ENCODE measurements at regions not wholly inside any gene's neighbourhood (a gene's known extent, or its start where the extent isn't known, plus 50 kb on each side); places are given as distances from the start of the nearest gene placed in this dataset.
"Not testable (repeated sequence)": the region's sequence is repeated elsewhere in the genome, so short reads cannot be mapped to it uniquely, and the experiment has no call there.

DNA sequence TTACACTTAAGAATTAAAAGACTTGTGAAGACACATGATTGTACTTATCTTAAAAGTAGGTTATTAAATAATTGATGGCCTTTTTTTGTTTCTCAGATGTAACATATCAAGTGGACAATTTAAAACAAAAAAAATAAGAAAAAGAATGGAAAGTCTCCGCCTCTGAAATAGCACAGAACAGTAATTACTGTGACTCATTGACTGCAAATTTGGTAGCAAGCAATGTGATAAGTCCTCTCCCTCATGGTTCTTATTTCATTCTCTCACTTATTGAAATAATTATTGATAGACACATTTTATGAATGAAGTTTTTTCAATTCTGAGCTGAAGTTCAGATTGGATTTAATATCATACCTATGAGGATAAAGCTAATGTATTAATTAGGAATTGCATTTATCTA lies 717.9 kb upstream of the LUZP2 start:
- no peaks in the 10 kb centered on the region for H3K36me3 ChIP-seq (ENCODE audit: control insufficient read depth, insufficient read depth, low read length)
- no peak for TF ChIP-seq CTCF (IDR thresholded peaks at IDR 0.05; ENCODE audit: insufficient read depth, low read length, poor library complexity, severe bottlenecking)
- H3K4me3 ChIP-seq (replicated peaks; ENCODE audit: low read depth, low read length): no peak overlapping the region
- DNase-seq (ENCODE audit: extremely low read depth, insufficient read length): no peak
- H3K27me3 ChIP-seq (replicated peaks; ENCODE audit: control insufficient read depth, insufficient read depth, low read length): no peaks in the 10 kb centered on the region

GRCh38 chr11:23780231-23780630 lies 716.6 kb upstream of the LUZP2 start:
- Histone ChIP-seq H3K36me3 (ENCODE audit: control insufficient read depth, insufficient read depth, low read length) (no peaks in the 10 kb centered on the region), H3K27me3 (replicated peaks; ENCODE audit: control insufficient read depth, insufficient read depth, low read length) (no peaks in the 10 kb centered on the region), H3K4me3 (replicated peaks; ENCODE audit: low read depth, low read length) (no peak overlapping the region)
- no peak for DNase-seq (ENCODE audit: extremely low read depth, insufficient read length)
- TF ChIP-seq CTCF (IDR thresholded peaks at IDR 0.05; ENCODE audit: insufficient read depth, low read length, poor library complexity, severe bottlenecking): no peak

- no peaks in the 10 kb centered on the region for H3K27me3 ChIP-seq (replicated peaks; ENCODE audit: control insufficient read depth, insufficient read depth, low read length)
- TF ChIP-seq CTCF (IDR thresholded peaks at IDR 0.05; ENCODE audit: insufficient read depth, low read length, poor library complexity, severe bottlenecking): no peak
- no peaks in the 10 kb centered on the region for H3K36me3 ChIP-seq (ENCODE audit: control insufficient read depth, insufficient read depth, low read length)
- no peak for DNase-seq (ENCODE audit: extremely low read depth, insufficient read length)
- H3K4me3 ChIP-seq (replicated peaks; ENCODE audit: low read depth, low read length): no peak overlapping the region
Observed at GRCh38 chr11:23781803-23782560, 714.9 kb upstream of the LUZP2 start.

- not testable (repeated sequence) for H3K36me3 ChIP-seq (ENCODE audit: control insufficient read depth, insufficient read depth, low read length); H3K4me3 ChIP-seq (replicated peaks; ENCODE audit: low read depth, low read length); H3K27me3 ChIP-seq (replicated peaks; ENCODE audit: control insufficient read depth, insufficient read depth, low read length); DNase-seq (ENCODE audit: extremely low read depth, insufficient read length)
Observed at GRCh38 chr11:23786974-23787373, 709.9 kb upstream of the LUZP2 start.

- Histone ChIP-seq H3K27me3 (replicated peaks; ENCODE audit: control insufficient read depth, insufficient read depth, low read length) (no peaks in the 10 kb centered on the region), H3K4me3 (replicated peaks; ENCODE audit: low read depth, low read length) (no peak overlapping the region), H3K36me3 (ENCODE audit: control insufficient read depth, insufficient read depth, low read length) (no peaks in the 10 kb centered on the region)
- DNase-seq (ENCODE audit: extremely low read depth, insufficient read length): no peak
- TF ChIP-seq CTCF (IDR thresholded peaks at IDR 0.05; ENCODE audit: insufficient read depth, low read length, poor library complexity, severe bottlenecking): no peak
Observed at GRCh38 chr11:23789200-23789853, 707.5 kb upstream of the LUZP2 start.

GRCh38 chr11:23789938-23790371 lies 706.9 kb upstream of the LUZP2 start:
- H3K36me3 ChIP-seq (ENCODE audit: control insufficient read depth, insufficient read depth, low read length): no peaks in the 10 kb centered on the region
- no peak for DNase-seq (ENCODE audit: extremely low read depth, insufficient read length)
- H3K27me3 ChIP-seq (replicated peaks; ENCODE audit: control insufficient read depth, insufficient read depth, low read length): no peaks in the 10 kb centered on the region
- no peak for TF ChIP-seq CTCF (IDR thresholded peaks at IDR 0.05; ENCODE audit: insufficient read depth, low read length, poor library complexity, severe bottlenecking)
- no peak overlapping the region for H3K4me3 ChIP-seq (replicated peaks; ENCODE audit: low read depth, low read length)

Measured in GM06990 (cell line).